ENCODE measurements at regions not wholly inside any gene's neighbourhood (a gene's known extent, or its start where the extent isn't known, plus 50 kb on each side); places are given as distances from the start of the nearest gene placed in this dataset.
A peak's percentile ranks its signal among the peaks of the same experiment; 100 is the strongest.

DNA sequence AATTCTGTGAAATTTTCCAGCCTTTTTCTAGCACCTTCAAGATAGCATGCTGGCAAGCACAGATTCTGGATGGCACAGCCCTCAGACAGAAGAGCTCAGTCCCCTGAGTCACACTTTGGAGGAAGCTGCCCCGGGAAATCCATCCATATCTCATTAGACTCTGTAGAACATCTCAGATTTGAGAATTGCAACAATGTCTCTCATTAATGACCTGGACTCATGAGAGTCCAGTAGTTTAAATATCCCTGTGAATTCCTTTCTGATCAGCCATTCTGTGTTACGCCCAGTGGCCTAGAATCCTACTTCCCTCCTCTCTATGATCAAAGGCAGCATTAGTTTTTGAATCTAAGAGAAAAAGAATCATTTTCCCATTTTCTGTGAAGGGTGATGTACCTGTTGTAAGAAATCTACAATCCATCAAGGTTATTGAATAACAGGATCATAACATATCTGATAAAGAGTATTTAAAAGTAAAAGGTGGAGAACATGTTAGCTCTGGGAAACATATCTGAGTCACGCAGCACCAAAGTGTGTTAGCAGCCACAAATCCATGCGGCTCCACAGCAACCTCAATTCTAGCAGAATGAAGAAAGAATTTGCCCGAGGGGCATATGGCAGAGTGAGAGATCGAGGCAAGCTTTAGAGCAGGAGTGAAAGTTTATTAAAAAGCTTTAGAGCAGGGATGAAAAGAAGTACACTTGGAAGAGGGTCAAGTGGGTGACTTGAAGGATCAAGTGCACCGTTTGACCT lies 855.6 kb upstream of the TMEM132C start:
- Histone ChIP-seq H3K36me3 (replicated peaks) (no peaks in the 10 kb centered on the region), H3K27me3 (replicated peaks) (no peaks in the 10 kb centered on the region), H3K27ac (no peak overlapping the region), H3K4me3 (ENCODE audit: low read depth, low read length) (no peak overlapping the region)
- DNase-seq, result no peak
- in situ Hi-C loops (cut with HindIII; ENCODE audit: low pct_ligation_motif_present, low sequenced_read_pairs), result no loop called here
- TF ChIP-seq, protein P1, sequence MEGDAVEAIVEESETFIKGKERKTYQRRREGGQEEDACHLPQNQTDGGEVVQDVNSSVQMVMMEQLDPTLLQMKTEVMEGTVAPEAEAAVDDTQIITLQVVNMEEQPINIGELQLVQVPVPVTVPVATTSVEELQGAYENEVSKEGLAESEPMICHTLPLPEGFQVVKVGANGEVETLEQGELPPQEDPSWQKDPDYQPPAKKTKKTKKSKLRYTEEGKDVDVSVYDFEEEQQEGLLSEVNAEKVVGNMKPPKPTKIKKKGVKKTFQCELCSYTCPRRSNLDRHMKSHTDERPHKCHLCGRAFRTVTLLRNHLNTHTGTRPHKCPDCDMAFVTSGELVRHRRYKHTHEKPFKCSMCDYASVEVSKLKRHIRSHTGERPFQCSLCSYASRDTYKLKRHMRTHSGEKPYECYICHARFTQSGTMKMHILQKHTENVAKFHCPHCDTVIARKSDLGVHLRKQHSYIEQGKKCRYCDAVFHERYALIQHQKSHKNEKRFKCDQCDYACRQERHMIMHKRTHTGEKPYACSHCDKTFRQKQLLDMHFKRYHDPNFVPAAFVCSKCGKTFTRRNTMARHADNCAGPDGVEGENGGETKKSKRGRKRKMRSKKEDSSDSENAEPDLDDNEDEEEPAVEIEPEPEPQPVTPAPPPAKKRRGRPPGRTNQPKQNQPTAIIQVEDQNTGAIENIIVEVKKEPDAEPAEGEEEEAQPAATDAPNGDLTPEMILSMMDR (IDR thresholded peaks at IDR 0.05; ENCODE audit: low read depth, low read length, missing control alignments), result no peak

GRCh38 chr12:127411981-127412380 lies 855.0 kb upstream of the TMEM132C start:
- in situ Hi-C loops (cut with HindIII; ENCODE audit: low pct_ligation_motif_present, low sequenced_read_pairs), result no loop called here
- TF ChIP-seq, protein P1 (IDR thresholded peaks at IDR 0.05; ENCODE audit: low read depth, low read length, missing control alignments), result no peak
- DNase-seq, result no peak
- no peaks in the 10 kb centered on the region for H3K27me3 ChIP-seq (replicated peaks)
- no peak overlapping the region for H3K27ac ChIP-seq
- no peak overlapping the region for H3K4me3 ChIP-seq (ENCODE audit: low read depth, low read length)
- H3K36me3 ChIP-seq (replicated peaks), result no peaks in the 10 kb centered on the region

- Histone ChIP-seq H3K27ac (no peak overlapping the region), H3K36me3 (replicated peaks) (no peaks in the 10 kb centered on the region), H3K4me3 (ENCODE audit: low read depth, low read length) (no peak overlapping the region), H3K27me3 (replicated peaks) (no peaks in the 10 kb centered on the region)
- TF ChIP-seq, protein P1 (IDR thresholded peaks at IDR 0.05; ENCODE audit: low read depth, low read length, missing control alignments), result no peak
- no peak for DNase-seq
- in situ Hi-C loops (cut with HindIII; ENCODE audit: low pct_ligation_motif_present, low sequenced_read_pairs), result no loop called here
Measured at GRCh38 chr12:127412866-127413265, 854.1 kb upstream of the TMEM132C start.

DNA sequence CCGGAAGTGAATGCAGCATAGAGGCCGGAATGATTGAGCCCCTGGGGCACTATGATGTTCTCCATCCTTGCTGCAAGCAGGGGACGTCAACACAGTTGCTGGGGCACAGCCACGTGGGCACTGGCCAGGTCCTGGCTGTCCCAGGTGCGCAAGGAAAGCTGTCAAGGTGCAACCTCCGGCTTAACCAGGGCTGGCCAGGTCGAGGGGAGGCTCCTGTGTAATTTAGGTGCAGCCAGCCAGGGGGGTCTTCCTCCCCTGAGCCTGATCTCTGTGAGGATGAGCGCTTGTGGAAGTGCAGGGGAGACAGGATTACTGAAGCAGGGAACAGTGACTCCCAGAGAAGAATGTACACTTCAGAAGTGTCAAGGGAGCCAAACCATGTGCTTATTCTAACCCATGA lies 852.8 kb upstream of the TMEM132C start:
- in situ Hi-C loops (cut with HindIII; ENCODE audit: low pct_ligation_motif_present, low sequenced_read_pairs), result no loop called here
- TF ChIP-seq, protein P1 (IDR thresholded peaks at IDR 0.05; ENCODE audit: low read depth, low read length, missing control alignments), result no peak
- Histone ChIP-seq H3K4me3 (ENCODE audit: low read depth, low read length) (no peak overlapping the region), H3K36me3 (replicated peaks) (no peaks in the 10 kb centered on the region), H3K27me3 (replicated peaks) (no peaks in the 10 kb centered on the region), H3K27ac (no peak overlapping the region)
- no peak for DNase-seq

- Histone ChIP-seq H3K4me3 (ENCODE audit: low read depth, low read length) (no peak overlapping the region), H3K36me3 (replicated peaks) (no peaks in the 10 kb centered on the region), H3K27me3 (replicated peaks) (no peaks in the 10 kb centered on the region), H3K27ac (no peak overlapping the region)
- TF ChIP-seq, protein P1 (IDR thresholded peaks at IDR 0.05; ENCODE audit: low read depth, low read length, missing control alignments), result peak; percentile 5
- DNase-seq, result no peak
- in situ Hi-C loops (cut with HindIII; ENCODE audit: low pct_ligation_motif_present, low sequenced_read_pairs), result no loop called here
Measured at GRCh38 chr12:127414636-127415035, 852.3 kb upstream of the TMEM132C start.

DNA sequence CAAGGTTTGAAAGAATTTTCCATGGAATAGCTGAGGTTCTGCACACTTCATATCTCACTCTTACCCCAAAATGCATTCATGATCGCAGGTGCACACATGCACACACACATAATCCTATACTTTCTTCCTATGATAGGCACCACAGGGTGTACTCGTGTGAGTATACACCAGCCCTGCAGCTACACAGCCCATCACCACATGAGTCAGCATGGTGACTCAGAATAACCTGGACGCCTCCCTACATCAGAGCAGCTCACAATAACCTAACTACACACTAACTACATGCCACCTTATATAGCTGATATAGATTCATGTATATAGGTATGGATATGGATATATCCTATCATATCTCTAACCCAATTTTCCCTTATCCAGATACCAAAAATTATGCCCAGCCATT lies 850.2 kb upstream of the TMEM132C start:
- Histone ChIP-seq H3K4me3 (ENCODE audit: low read depth, low read length) (no peak overlapping the region), H3K27me3 (replicated peaks) (no peaks in the 10 kb centered on the region), H3K27ac (no peak overlapping the region), H3K36me3 (replicated peaks) (no peaks in the 10 kb centered on the region)
- TF ChIP-seq, protein P1 (IDR thresholded peaks at IDR 0.05; ENCODE audit: low read depth, low read length, missing control alignments), result no peak
- DNase-seq, result peak; percentile 39
- in situ Hi-C loops (cut with HindIII; ENCODE audit: low pct_ligation_motif_present, low sequenced_read_pairs), result no loop called here
